Mesendoderm (in vitro differentiated cells): ENCODE measurements at regions not wholly inside any gene's neighbourhood (a gene's known extent, or its start where the extent isn't known, plus 50 kb on each side); places are given as distances from the start of the nearest gene placed in this dataset.

Source experiments
- DNase-seq: peaks from one replicate; pipeline ENCODE4 v3.0.0; 2013
- H2AK5ac ChIP-seq: 2 replicates; pipeline ENCODE4 v1.6.1; 2013; ENCODE audit warnings: low read length, inconsistent platforms
- H2BK120ac ChIP-seq: 2 replicates; pipeline ENCODE4 v1.6.1; 2013; ENCODE audit warnings: low read depth, mild to moderate bottlenecking, low read length, moderate library complexity, mixed read lengths
- H2BK15ac ChIP-seq: replicated peaks from 2 replicates; pipeline ENCODE4 v1.6.1; 2013; ENCODE audit warnings: low read depth, mild to moderate bottlenecking, moderate library complexity
- H2BK5ac ChIP-seq: 2 replicates; pipeline ENCODE4 v1.6.1; 2013; ENCODE audit warnings: low read length, inconsistent platforms
- H3K18ac ChIP-seq: 2 replicates; pipeline ENCODE4 v1.6.1; 2013; ENCODE audit warnings: mild to moderate bottlenecking, low read length, mixed read lengths
- H3K23ac ChIP-seq: one replicate; pipeline ENCODE4 v1.6.1; 2013; ENCODE audit warnings: low read length
- H3K27ac ChIP-seq: 2 replicates; pipeline ENCODE4 v1.5.1; 2013; ENCODE audit warnings: low read depth, mild to moderate bottlenecking, inconsistent platforms, low read length, moderate library complexity
- H3K27me3 ChIP-seq: 2 replicates; pipeline ENCODE4 v1.6.1; 2013; ENCODE audit warnings: low read length, control low read depth, mild to moderate bottlenecking, inconsistent platforms; ENCODE audit not compliant: insufficient read depth, poor library complexity
- H3K36me3 ChIP-seq: 2 replicates; pipeline ENCODE4 v1.6.1; 2013; ENCODE audit warnings: low read length, inconsistent platforms; ENCODE audit not compliant: control insufficient read depth, insufficient read depth
- H3K4ac ChIP-seq: one replicate; pipeline ENCODE4 v1.6.1; 2013; ENCODE audit warnings: low read depth, mild to moderate bottlenecking, low read length, moderate library complexity
- H3K4me1 ChIP-seq: 2 replicates; pipeline ENCODE4 v1.6.1; 2013; ENCODE audit warnings: low read depth, low read length, inconsistent platforms; ENCODE audit not compliant: control insufficient read depth
- H3K4me2 ChIP-seq: 2 replicates; pipeline ENCODE4 v1.6.1; 2013; ENCODE audit warnings: low read length
- H3K4me3 ChIP-seq: 2 replicates; pipeline ENCODE4 v1.5.1; 2013; ENCODE audit warnings: mild to moderate bottlenecking, low read length
- H3K56ac ChIP-seq: one replicate; pipeline ENCODE4 v1.6.1; 2013; ENCODE audit warnings: low read length
- H3K79me1 ChIP-seq: 2 replicates; pipeline ENCODE4 v1.6.1; 2013; ENCODE audit warnings: low read length, inconsistent platforms
- H3K79me2 ChIP-seq: 2 replicates; pipeline ENCODE4 v1.6.1; 2013; ENCODE audit warnings: mild to moderate bottlenecking, low read length; ENCODE audit not compliant: control insufficient read depth, insufficient read depth
- H3K9ac ChIP-seq: 2 replicates; pipeline ENCODE4 v1.6.1; 2013; ENCODE audit warnings: low read length, inconsistent platforms
- H4K5ac ChIP-seq: one replicate; pipeline ENCODE4 v1.6.1; 2013; ENCODE audit warnings: low read length
- H4K8ac ChIP-seq: one replicate; pipeline ENCODE4 v1.6.1; 2013; ENCODE audit warnings: low read depth, mild to moderate bottlenecking, control low read depth, low read length, moderate library complexity
- WGBS: extraction: QIAGEN DNeasy Blood & Tissue Kit; methylation state at CpG from one replicate; pipeline ENCODE4 v1.1.7; 2013; ENCODE audit warnings: low lambda C conversion rate, missing lambda C conversion rate; ENCODE audit not compliant: insufficient coverage; ENCODE audit errors: extremely low coverage; 5-methylcytosine and 5-hydroxymethylcytosine counted together

- Histone ChIP-seq H3K79me2 (no peaks in the 10 kb centered on the region), H2BK15ac (no peak overlapping the region), H3K56ac (no peak overlapping the region), H4K8ac (no peak overlapping the region), H3K36me3 (no peaks in the 10 kb centered on the region), H3K4ac (no peak overlapping the region), H3K23ac (no peak overlapping the region), H2BK120ac (no peak overlapping the region), H3K4me1 (no peaks in the 10 kb centered on the region), H3K18ac (no peak overlapping the region), H2AK5ac (no peak overlapping the region), H3K9ac (no peak overlapping the region), H3K27me3 (no peaks in the 10 kb centered on the region), H3K4me3 (no peak overlapping the region), H3K79me1 (no peaks in the 10 kb centered on the region), H2BK5ac (no peak overlapping the region), H3K27ac (no peak overlapping the region), H3K4me2 (no peak overlapping the region), H4K5ac (no peak overlapping the region)
- no CpG with 5 or more reads among the region's 3 CpGs for WGBS
- peak; percentile 37 for DNase-seq
Measured at GRCh38 chr1:81600878-81601622, 199.7 kb upstream of the ADGRL2 start.

GRCh38 chr1:81600363-81600762 lies 200.4 kb upstream of the ADGRL2 start:
- Histone ChIP-seq H3K4me2 (no peak overlapping the region), H3K18ac (no peak overlapping the region), H2AK5ac (no peak overlapping the region), H2BK15ac (no peak overlapping the region), H3K4me1 (no peaks in the 10 kb centered on the region), H3K4me3 (no peak overlapping the region), H3K9ac (no peak overlapping the region), H4K5ac (no peak overlapping the region), H3K36me3 (no peaks in the 10 kb centered on the region), H2BK5ac (no peak overlapping the region), H2BK120ac (no peak overlapping the region), H3K79me1 (no peaks in the 10 kb centered on the region), H4K8ac (no peak overlapping the region), H3K23ac (no peak overlapping the region), H3K27me3 (no peaks in the 10 kb centered on the region), H3K56ac (no peak overlapping the region), H3K27ac (no peak overlapping the region), H3K79me2 (no peaks in the 10 kb centered on the region), H3K4ac (no peak overlapping the region)
- no CpG with 5 or more reads among the region's 1 CpG for WGBS
- no peak for DNase-seq

- Histone ChIP-seq H3K56ac (no peak overlapping the region), H4K5ac (no peak overlapping the region)
- WGBS = no CpG with 5 or more reads among the region's 4 CpGs
Measured at GRCh38 chr1:81598623-81599022, 202.1 kb upstream of the ADGRL2 start.

GRCh38 chr1:81597720-81598426 lies 202.9 kb upstream of the ADGRL2 start:
- Histone ChIP-seq H3K18ac (no peak overlapping the region), H2BK5ac (no peak overlapping the region), H4K5ac (no peak overlapping the region), H3K27ac (no peak overlapping the region), H3K4me2 (no peak overlapping the region), H3K4me3 (no peak overlapping the region), H4K8ac (no peak overlapping the region), H3K56ac (no peak overlapping the region), H3K23ac (no peak overlapping the region), H3K79me2 (no peaks in the 10 kb centered on the region), H2BK120ac (no peak overlapping the region), H3K27me3 (no peaks in the 10 kb centered on the region), H3K9ac (no peak overlapping the region), H3K4me1 (no peaks in the 10 kb centered on the region), H3K79me1 (no peaks in the 10 kb centered on the region), H3K36me3 (no peaks in the 10 kb centered on the region), H2BK15ac (no peak overlapping the region), H2AK5ac (no peak overlapping the region), H3K4ac (no peak overlapping the region)
- DNase-seq = no peak
- WGBS = no CpG with 5 or more reads among the region's 3 CpGs

More at GRCh38 chr1:81598623-81599022, 202.1 kb upstream of the ADGRL2 start:
- H3K79me1 ChIP-seq = no peaks in the 10 kb centered on the region
- no peak overlapping the region for H2BK5ac ChIP-seq
- no peak overlapping the region for H3K4me2 ChIP-seq
- H2AK5ac ChIP-seq = no peak overlapping the region
- H4K8ac ChIP-seq = no peak overlapping the region
- H2BK120ac ChIP-seq = no peak overlapping the region
- H3K4me1 ChIP-seq = no peaks in the 10 kb centered on the region
- no peak for DNase-seq
- no peak overlapping the region for H3K23ac ChIP-seq
- H3K9ac ChIP-seq = no peak overlapping the region
- H3K27ac ChIP-seq = no peak overlapping the region
- H3K36me3 ChIP-seq = no peaks in the 10 kb centered on the region
- H3K18ac ChIP-seq = no peak overlapping the region
- no peaks in the 10 kb centered on the region for H3K79me2 ChIP-seq
- no peak overlapping the region for H3K4me3 ChIP-seq
- no peak overlapping the region for H3K4ac ChIP-seq
- no peaks in the 10 kb centered on the region for H3K27me3 ChIP-seq
- no peak overlapping the region for H2BK15ac ChIP-seq

GRCh38 chr1:81596341-81596740 lies 204.4 kb upstream of the ADGRL2 start:
- Histone ChIP-seq H3K23ac (no peak overlapping the region), H3K4me1 (no peaks in the 10 kb centered on the region), H3K4ac (no peak overlapping the region), H2AK5ac (no peak overlapping the region), H3K27ac (no peak overlapping the region), H2BK5ac (no peak overlapping the region), H3K4me2 (no peak overlapping the region), H4K8ac (no peak overlapping the region), H3K79me1 (no peaks in the 10 kb centered on the region), H3K9ac (no peak overlapping the region), H3K36me3 (no peaks in the 10 kb centered on the region), H3K4me3 (no peak overlapping the region), H4K5ac (no peak overlapping the region), H3K27me3 (no peaks in the 10 kb centered on the region), H3K18ac (peak overlapping the region; percentile 51), H2BK120ac (no peak overlapping the region), H2BK15ac (no peak overlapping the region), H3K79me2 (no peaks in the 10 kb centered on the region), H3K56ac (no peak overlapping the region)
- no CpG with 5 or more reads among the region's 14 CpGs for WGBS
- DNase-seq = no peak
